ENCODE measurements at regions not wholly inside any gene's neighbourhood (a gene's known extent, or its start where the extent isn't known, plus 50 kb on each side); places are given as distances from the start of the nearest gene placed in this dataset.

GRCh38 chr13:106177146-106177545 is 358.3 kb downstream of the EFNB2 start:
- H3K4me1 ChIP-seq = no peaks in the 10 kb centered on the region
- H3K9me3 ChIP-seq = no peaks in the 10 kb centered on the region
- no peaks in the 10 kb centered on the region for H3K36me3 ChIP-seq
- H3K27me3 ChIP-seq = no peaks in the 10 kb centered on the region
- H3K4me3 ChIP-seq = no peak overlapping the region
- intact Hi-C loops (cut with DNase I) = no loop called here
- H3K27ac ChIP-seq = no peak overlapping the region
- TF ChIP-seq CTCF (IDR thresholded peaks at IDR 0.05) (no peak), POLR2AphosphoS5 (IDR thresholded peaks at IDR 0.05; ENCODE audit: insufficient read depth in 1 of 2, low read depth in 1 of 2) (no peak), POLR2A (IDR thresholded peaks at IDR 0.05) (no peak)
- DNase-seq (ENCODE audit: extremely low spot score in 2 of 2) = no peak

GRCh38 chr13:106176117-106176516 is 359.3 kb downstream of the EFNB2 start:
- Histone ChIP-seq H3K27me3 (no peaks in the 10 kb centered on the region), H3K27ac (no peak overlapping the region), H3K36me3 (no peaks in the 10 kb centered on the region), H3K9me3 (no peaks in the 10 kb centered on the region), H3K4me1 (no peaks in the 10 kb centered on the region), H3K4me3 (no peak overlapping the region)
- no peak for DNase-seq (ENCODE audit: extremely low spot score in 2 of 2)
- intact Hi-C loops (cut with DNase I) = no loop called here
- TF ChIP-seq CTCF (IDR thresholded peaks at IDR 0.05) = no peak
- no peak for TF ChIP-seq POLR2A (IDR thresholded peaks at IDR 0.05)
- TF ChIP-seq POLR2AphosphoS5 (IDR thresholded peaks at IDR 0.05; ENCODE audit: insufficient read depth in 1 of 2, low read depth in 1 of 2) = no peak

GRCh38 chr13:106173891-106174610 is 361.4 kb downstream of the EFNB2 start:
- Histone ChIP-seq H3K27ac (no peak overlapping the region), H3K9me3 (no peaks in the 10 kb centered on the region), H3K4me1 (no peaks in the 10 kb centered on the region), H3K36me3 (no peaks in the 10 kb centered on the region), H3K27me3 (no peaks in the 10 kb centered on the region), H3K4me3 (no peak overlapping the region)
- intact Hi-C loops (cut with DNase I) = no loop called here
- TF ChIP-seq POLR2A (IDR thresholded peaks at IDR 0.05) (no peak), CTCF (IDR thresholded peaks at IDR 0.05) (no peak), POLR2AphosphoS5 (IDR thresholded peaks at IDR 0.05; ENCODE audit: insufficient read depth in 1 of 2, low read depth in 1 of 2) (no peak)
- no peak for DNase-seq (ENCODE audit: extremely low spot score in 2 of 2)

- Histone ChIP-seq H3K27me3 (no peaks in the 10 kb centered on the region), H3K27ac (no peak overlapping the region), H3K36me3 (no peaks in the 10 kb centered on the region), H3K4me3 (no peak overlapping the region), H3K4me1 (no peaks in the 10 kb centered on the region), H3K9me3 (no peaks in the 10 kb centered on the region)
- intact Hi-C loops (cut with DNase I) = no loop called here
- no peak for DNase-seq (ENCODE audit: extremely low spot score in 2 of 2)
- TF ChIP-seq POLR2AphosphoS5 (IDR thresholded peaks at IDR 0.05; ENCODE audit: insufficient read depth in 1 of 2, low read depth in 1 of 2) (no peak), CTCF (IDR thresholded peaks at IDR 0.05) (no peak), POLR2A (IDR thresholded peaks at IDR 0.05) (no peak)
These were observed 362.1 kb downstream of the EFNB2 start for GRCh38 chr13:106173346-106173745.

GRCh38 chr13:106172176-106172905 is 363.1 kb downstream of the EFNB2 start:
- Histone ChIP-seq H3K27ac (no peak overlapping the region), H3K27me3 (no peaks in the 10 kb centered on the region), H3K4me1 (no peaks in the 10 kb centered on the region), H3K36me3 (no peaks in the 10 kb centered on the region), H3K4me3 (no peak overlapping the region), H3K9me3 (no peaks in the 10 kb centered on the region)
- no peak for TF ChIP-seq POLR2AphosphoS5 (IDR thresholded peaks at IDR 0.05; ENCODE audit: insufficient read depth in 1 of 2, low read depth in 1 of 2)
- TF ChIP-seq CTCF (IDR thresholded peaks at IDR 0.05) = no peak
- no peak for TF ChIP-seq POLR2A (IDR thresholded peaks at IDR 0.05)
- intact Hi-C loops (cut with DNase I) = no loop called here
- no peak for DNase-seq (ENCODE audit: extremely low spot score in 2 of 2)

Data from vagina (tissue), 2 donors.